ENCODE measurements at regions not wholly inside any gene's neighbourhood (a gene's known extent, or its start where the extent isn't known, plus 50 kb on each side); places are given as distances from the start of the nearest gene placed in this dataset.

GRCh38 chr13:44104197-44104490 lies 224.4 kb downstream of the LACC1 start:
- Histone ChIP-seq H2AK5ac (ENCODE audit: low read length) (no peak overlapping the region), H3K36me3 (ENCODE audit: control insufficient read depth, insufficient read depth, low read length) (no peaks in the 10 kb centered on the region), H3K23ac (ENCODE audit: low read length) (no peak overlapping the region), H4K5ac (ENCODE audit: low read length) (no peak overlapping the region), H3K27ac (ENCODE audit: low read depth, low read length) (no peak overlapping the region), H3K18ac (ENCODE audit: low read length) (no peak overlapping the region), H2BK120ac (ENCODE audit: low read depth, low read length) (peak overlapping the region; percentile 19), H3K4me3 (ENCODE audit: low read length) (no peak overlapping the region), H4K8ac (ENCODE audit: low read depth, low read length) (no peak overlapping the region), H3K79me1 (ENCODE audit: low read length) (no peaks in the 10 kb centered on the region), H3K4me2 (ENCODE audit: low read length) (no peak overlapping the region), H2BK15ac (replicated peaks; ENCODE audit: low read depth) (no peak overlapping the region), H3K9ac (ENCODE audit: low read length) (no peak overlapping the region), H3K79me2 (ENCODE audit: control insufficient read depth, insufficient read depth, low read length) (no peaks in the 10 kb centered on the region), H3K4ac (ENCODE audit: low read depth, low read length) (no peak overlapping the region), H3K27me3 (ENCODE audit: insufficient read depth, low read length, poor library complexity) (no peaks in the 10 kb centered on the region), H3K4me1 (ENCODE audit: control insufficient read depth, low read depth, low read length) (peaks cover 2% of the 10 kb centered on the region), H2BK5ac (ENCODE audit: low read length) (peak overlapping the region; percentile 67), H3K56ac (ENCODE audit: low read length) (peak overlapping the region; percentile 45)
- no peak for DNase-seq
- no CpG with 5 or more reads among the region's 2 CpGs for WGBS (ENCODE audit: extremely low coverage, insufficient coverage, low lambda C conversion rate)

GRCh38 chr13:44104969-44105368 lies 225.3 kb downstream of the LACC1 start:
- H3K27ac ChIP-seq (ENCODE audit: low read depth, low read length): no peak overlapping the region
- H3K4me1 ChIP-seq (ENCODE audit: control insufficient read depth, low read depth, low read length): peaks cover 2% of the 10 kb centered on the region

DNA sequence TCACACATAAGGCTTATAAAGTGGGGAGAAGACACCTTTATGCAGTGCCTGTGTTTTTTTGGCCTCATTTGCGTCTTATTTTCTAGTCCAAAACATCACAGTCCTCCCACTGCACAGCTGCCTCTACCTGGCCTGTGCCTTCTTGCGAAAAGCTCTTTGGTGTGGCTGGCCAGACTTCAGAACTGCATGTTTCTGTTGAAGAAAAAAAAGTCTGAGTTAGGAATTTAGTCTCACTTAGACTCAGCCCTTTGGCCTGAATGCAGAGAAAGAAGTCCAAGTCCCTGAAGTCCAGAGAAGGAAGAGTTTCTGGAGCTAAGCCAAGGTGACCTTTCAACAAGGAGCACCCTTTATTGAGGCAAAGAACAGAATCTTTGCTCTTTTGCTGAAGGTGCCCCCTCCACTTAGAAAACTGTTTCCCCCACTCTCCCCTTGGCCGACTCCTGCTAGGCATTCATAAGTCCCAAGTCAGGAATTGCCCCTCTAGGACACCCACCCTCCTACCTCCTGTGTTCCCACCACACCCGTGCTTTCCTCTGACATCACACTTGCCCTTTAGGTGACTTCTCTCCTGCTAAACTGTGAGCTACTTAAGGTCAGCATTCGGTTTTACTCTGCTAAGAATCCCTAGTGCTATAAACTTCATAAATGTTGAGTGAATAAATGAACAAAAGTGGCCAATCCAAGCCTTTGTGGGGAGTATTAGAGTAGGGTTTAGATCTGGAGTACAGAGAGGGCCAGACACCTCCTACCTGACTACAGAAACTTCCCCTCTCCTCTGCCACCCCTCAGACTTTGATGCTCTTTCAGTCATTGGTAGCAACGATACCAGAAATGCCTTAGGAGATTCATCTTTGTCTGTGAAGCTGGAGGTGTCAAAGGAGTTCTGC lies 226.8 kb downstream of the LACC1 start:
- H4K8ac ChIP-seq (ENCODE audit: low read depth, low read length): no peak overlapping the region
- no CpG with 5 or more reads among the region's 6 CpGs for WGBS (ENCODE audit: extremely low coverage, insufficient coverage, low lambda C conversion rate)
- H3K4me3 ChIP-seq (ENCODE audit: low read length): no peak overlapping the region
- H2BK120ac ChIP-seq (ENCODE audit: low read depth, low read length): no peak overlapping the region
- no peaks in the 10 kb centered on the region for H3K27me3 ChIP-seq (ENCODE audit: insufficient read depth, low read length, poor library complexity)
- H2AK5ac ChIP-seq (ENCODE audit: low read length): peak overlapping the region; percentile 50
- H4K5ac ChIP-seq (ENCODE audit: low read length): no peak overlapping the region
- peaks cover 2% of the 10 kb centered on the region for H3K4me1 ChIP-seq (ENCODE audit: control insufficient read depth, low read depth, low read length)
- DNase-seq: no peak
- H2BK5ac ChIP-seq (ENCODE audit: low read length): no peak overlapping the region
- no peak overlapping the region for H3K27ac ChIP-seq (ENCODE audit: low read depth, low read length)
- no peak overlapping the region for H3K4me2 ChIP-seq (ENCODE audit: low read length)
- no peaks in the 10 kb centered on the region for H3K79me2 ChIP-seq (ENCODE audit: control insufficient read depth, insufficient read depth, low read length)
- no peaks in the 10 kb centered on the region for H3K36me3 ChIP-seq (ENCODE audit: control insufficient read depth, insufficient read depth, low read length)
- H2BK15ac ChIP-seq (replicated peaks; ENCODE audit: low read depth): no peak overlapping the region
- no peak overlapping the region for H3K23ac ChIP-seq (ENCODE audit: low read length)
- H3K56ac ChIP-seq (ENCODE audit: low read length): no peak overlapping the region
- H3K79me1 ChIP-seq (ENCODE audit: low read length): no peaks in the 10 kb centered on the region
- H3K18ac ChIP-seq (ENCODE audit: low read length): no peak overlapping the region
- no peak overlapping the region for H3K9ac ChIP-seq (ENCODE audit: low read length)
- H3K4ac ChIP-seq (ENCODE audit: low read depth, low read length): no peak overlapping the region

More at GRCh38 chr13:44104969-44105368, 225.3 kb downstream of the LACC1 start:
- Histone ChIP-seq H3K4me3 (ENCODE audit: low read length) (no peak overlapping the region), H3K18ac (ENCODE audit: low read length) (no peak overlapping the region), H3K9ac (ENCODE audit: low read length) (no peak overlapping the region), H3K27me3 (ENCODE audit: insufficient read depth, low read length, poor library complexity) (no peaks in the 10 kb centered on the region), H3K4me2 (ENCODE audit: low read length) (no peak overlapping the region), H3K4ac (ENCODE audit: low read depth, low read length) (no peak overlapping the region), H3K23ac (ENCODE audit: low read length) (no peak overlapping the region), H2BK5ac (ENCODE audit: low read length) (no peak overlapping the region), H3K56ac (ENCODE audit: low read length) (no peak overlapping the region), H4K8ac (ENCODE audit: low read depth, low read length) (no peak overlapping the region), H4K5ac (ENCODE audit: low read length) (no peak overlapping the region), H2BK120ac (ENCODE audit: low read depth, low read length) (no peak overlapping the region), H2BK15ac (replicated peaks; ENCODE audit: low read depth) (no peak overlapping the region), H3K79me1 (ENCODE audit: low read length) (no peaks in the 10 kb centered on the region), H2AK5ac (ENCODE audit: low read length) (no peak overlapping the region), H3K36me3 (ENCODE audit: control insufficient read depth, insufficient read depth, low read length) (no peaks in the 10 kb centered on the region), H3K79me2 (ENCODE audit: control insufficient read depth, insufficient read depth, low read length) (no peaks in the 10 kb centered on the region)
- no CpG with 5 or more reads among the region's 5 CpGs for WGBS (ENCODE audit: extremely low coverage, insufficient coverage, low lambda C conversion rate)
- peak; percentile 66 for DNase-seq

DNA sequence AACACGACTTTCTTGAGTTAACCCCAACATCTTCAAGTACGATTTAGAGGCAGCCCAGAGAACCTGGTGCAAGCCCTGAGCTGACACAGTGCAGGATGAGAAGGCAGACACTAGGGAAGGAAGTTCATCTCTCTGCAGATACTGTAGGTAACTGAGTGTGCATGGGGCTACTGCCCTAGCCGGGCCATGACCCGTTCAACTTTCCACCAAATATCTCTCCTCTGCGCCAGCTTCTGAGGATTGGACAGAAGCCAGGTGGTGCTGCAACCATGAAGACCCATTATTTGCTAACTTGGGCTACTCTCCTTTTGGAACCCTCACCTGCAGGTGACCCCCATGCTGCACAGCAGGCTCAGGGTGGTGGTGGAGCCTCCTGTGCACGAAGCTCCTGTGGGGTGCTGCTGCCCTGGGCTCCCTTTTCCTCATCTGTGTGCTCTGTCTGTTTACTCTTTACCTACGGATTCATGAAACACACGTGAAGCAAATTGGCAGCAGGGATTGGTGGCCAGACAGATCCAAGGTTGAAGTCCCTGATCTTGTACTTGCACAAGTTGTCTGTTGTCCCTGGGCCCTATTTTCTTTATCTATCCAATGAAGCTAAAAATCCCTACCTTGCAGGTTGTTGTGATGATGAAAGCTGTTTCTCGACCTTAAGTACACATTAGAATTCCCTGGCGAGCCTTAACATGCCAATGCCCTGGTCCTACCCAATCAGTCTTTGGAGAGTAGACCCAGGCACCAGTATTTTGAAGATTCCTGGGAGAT lies 227.8 kb downstream of the LACC1 start:
- Histone ChIP-seq H3K9ac (ENCODE audit: low read length) (no peak overlapping the region), H3K4ac (ENCODE audit: low read depth, low read length) (peak overlapping the region; percentile 39), H3K23ac (ENCODE audit: low read length) (no peak overlapping the region), H3K36me3 (ENCODE audit: control insufficient read depth, insufficient read depth, low read length) (no peaks in the 10 kb centered on the region), H3K27ac (ENCODE audit: low read depth, low read length) (no peak overlapping the region), H3K4me3 (ENCODE audit: low read length) (no peak overlapping the region), H3K79me2 (ENCODE audit: control insufficient read depth, insufficient read depth, low read length) (no peaks in the 10 kb centered on the region), H4K5ac (ENCODE audit: low read length) (no peak overlapping the region), H3K27me3 (ENCODE audit: insufficient read depth, low read length, poor library complexity) (no peaks in the 10 kb centered on the region), H2BK120ac (ENCODE audit: low read depth, low read length) (no peak overlapping the region), H4K8ac (ENCODE audit: low read depth, low read length) (no peak overlapping the region), H3K79me1 (ENCODE audit: low read length) (no peaks in the 10 kb centered on the region), H3K4me2 (ENCODE audit: low read length) (no peak overlapping the region), H3K56ac (ENCODE audit: low read length) (no peak overlapping the region), H3K4me1 (ENCODE audit: control insufficient read depth, low read depth, low read length) (peaks cover 2% of the 10 kb centered on the region), H2AK5ac (ENCODE audit: low read length) (no peak overlapping the region), H3K18ac (ENCODE audit: low read length) (no peak overlapping the region), H2BK15ac (replicated peaks; ENCODE audit: low read depth) (no peak overlapping the region), H2BK5ac (ENCODE audit: low read length) (no peak overlapping the region)
- DNase-seq: no peak
- WGBS (ENCODE audit: extremely low coverage, insufficient coverage, low lambda C conversion rate): no CpG with 5 or more reads among the region's 10 CpGs

DNA sequence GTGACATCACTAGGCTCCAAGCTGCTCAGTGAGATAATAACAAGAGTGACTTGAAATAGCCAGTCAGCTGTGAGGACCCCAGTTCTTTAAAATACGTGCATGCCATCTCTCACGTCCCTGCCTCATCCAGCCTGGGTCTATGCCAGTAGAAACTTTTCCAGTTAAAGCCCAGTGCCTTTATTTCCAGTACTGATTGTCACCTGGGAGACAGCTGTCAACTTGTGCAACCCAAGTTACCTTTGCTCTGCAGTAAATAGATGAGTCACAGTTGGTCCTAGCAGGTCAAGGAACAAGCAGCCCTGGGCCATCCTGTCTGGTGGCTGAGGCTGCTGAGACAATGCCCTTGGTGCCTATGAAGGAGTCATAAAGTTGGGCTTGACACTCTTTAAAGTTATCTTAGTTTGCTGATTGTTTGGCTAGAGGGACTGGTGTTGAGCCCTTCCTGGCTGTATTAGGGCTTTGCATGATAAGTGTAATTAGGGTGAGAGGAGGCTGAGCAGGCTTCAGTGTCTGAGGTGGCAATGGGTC lies 228.7 kb downstream of the LACC1 start:
- no peak overlapping the region for H3K18ac ChIP-seq (ENCODE audit: low read length)
- H3K27ac ChIP-seq (ENCODE audit: low read depth, low read length): no peak overlapping the region
- H2BK15ac ChIP-seq (replicated peaks; ENCODE audit: low read depth): no peak overlapping the region
- H3K56ac ChIP-seq (ENCODE audit: low read length): no peak overlapping the region
- no peaks in the 10 kb centered on the region for H3K36me3 ChIP-seq (ENCODE audit: control insufficient read depth, insufficient read depth, low read length)
- no peak overlapping the region for H4K8ac ChIP-seq (ENCODE audit: low read depth, low read length)
- no peaks in the 10 kb centered on the region for H3K27me3 ChIP-seq (ENCODE audit: insufficient read depth, low read length, poor library complexity)
- no peak overlapping the region for H3K4ac ChIP-seq (ENCODE audit: low read depth, low read length)
- H3K4me2 ChIP-seq (ENCODE audit: low read length): no peak overlapping the region
- H4K5ac ChIP-seq (ENCODE audit: low read length): no peak overlapping the region
- H2AK5ac ChIP-seq (ENCODE audit: low read length): no peak overlapping the region
- no peaks in the 10 kb centered on the region for H3K79me1 ChIP-seq (ENCODE audit: low read length)
- H2BK120ac ChIP-seq (ENCODE audit: low read depth, low read length): no peak overlapping the region
- H3K9ac ChIP-seq (ENCODE audit: low read length): no peak overlapping the region
- no peaks in the 10 kb centered on the region for H3K79me2 ChIP-seq (ENCODE audit: control insufficient read depth, insufficient read depth, low read length)
- no peak overlapping the region for H3K4me3 ChIP-seq (ENCODE audit: low read length)
- DNase-seq: peak; percentile 85
- H3K4me1 ChIP-seq (ENCODE audit: control insufficient read depth, low read depth, low read length): peaks cover 2% of the 10 kb centered on the region
- WGBS (ENCODE audit: extremely low coverage, insufficient coverage, low lambda C conversion rate): no CpG with 5 or more reads among the region's 2 CpGs
- H3K23ac ChIP-seq (ENCODE audit: low read length): no peak overlapping the region
- H2BK5ac ChIP-seq (ENCODE audit: low read length): no peak overlapping the region
